ENCODE measurements at regions not wholly inside any gene's neighbourhood (a gene's known extent, or its start where the extent isn't known, plus 50 kb on each side); places are given as distances from the start of the nearest gene placed in this dataset.

DNA sequence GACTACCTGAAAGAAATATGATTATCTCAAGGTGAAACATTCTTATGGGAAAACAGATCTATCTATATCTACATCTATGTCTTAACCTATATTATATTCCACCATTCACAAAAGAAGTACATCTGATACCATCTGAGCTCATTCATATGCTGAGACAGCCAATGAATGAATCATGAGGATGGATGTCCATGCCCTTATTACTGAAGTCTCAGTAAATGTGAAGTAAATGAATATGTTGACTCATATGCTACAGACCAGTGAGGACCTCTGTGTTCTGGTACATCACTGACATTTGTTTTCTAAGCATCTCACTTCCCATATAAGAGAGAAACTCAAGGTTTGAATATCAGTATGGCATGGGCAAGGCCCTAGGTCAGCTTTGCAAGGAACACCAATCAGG, 311.2 kb upstream of the TMC3 start:
- BruUV-seq (replicated peaks): no TSS peak
- TF ChIP-seq, protein P1, sequence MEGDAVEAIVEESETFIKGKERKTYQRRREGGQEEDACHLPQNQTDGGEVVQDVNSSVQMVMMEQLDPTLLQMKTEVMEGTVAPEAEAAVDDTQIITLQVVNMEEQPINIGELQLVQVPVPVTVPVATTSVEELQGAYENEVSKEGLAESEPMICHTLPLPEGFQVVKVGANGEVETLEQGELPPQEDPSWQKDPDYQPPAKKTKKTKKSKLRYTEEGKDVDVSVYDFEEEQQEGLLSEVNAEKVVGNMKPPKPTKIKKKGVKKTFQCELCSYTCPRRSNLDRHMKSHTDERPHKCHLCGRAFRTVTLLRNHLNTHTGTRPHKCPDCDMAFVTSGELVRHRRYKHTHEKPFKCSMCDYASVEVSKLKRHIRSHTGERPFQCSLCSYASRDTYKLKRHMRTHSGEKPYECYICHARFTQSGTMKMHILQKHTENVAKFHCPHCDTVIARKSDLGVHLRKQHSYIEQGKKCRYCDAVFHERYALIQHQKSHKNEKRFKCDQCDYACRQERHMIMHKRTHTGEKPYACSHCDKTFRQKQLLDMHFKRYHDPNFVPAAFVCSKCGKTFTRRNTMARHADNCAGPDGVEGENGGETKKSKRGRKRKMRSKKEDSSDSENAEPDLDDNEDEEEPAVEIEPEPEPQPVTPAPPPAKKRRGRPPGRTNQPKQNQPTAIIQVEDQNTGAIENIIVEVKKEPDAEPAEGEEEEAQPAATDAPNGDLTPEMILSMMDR (IDR thresholded peaks at IDR 0.05; ENCODE audit: insufficient read depth in 1 of 2, low read depth in 1 of 2, low read length in 1 of 2, severe bottlenecking in 1 of 2, unreplicated experiment in 1 of 2): no peak
- no peak overlapping the region for H3K4me3 Mint-ChIP-seq (ENCODE audit: unreplicated experiment)

DNA sequence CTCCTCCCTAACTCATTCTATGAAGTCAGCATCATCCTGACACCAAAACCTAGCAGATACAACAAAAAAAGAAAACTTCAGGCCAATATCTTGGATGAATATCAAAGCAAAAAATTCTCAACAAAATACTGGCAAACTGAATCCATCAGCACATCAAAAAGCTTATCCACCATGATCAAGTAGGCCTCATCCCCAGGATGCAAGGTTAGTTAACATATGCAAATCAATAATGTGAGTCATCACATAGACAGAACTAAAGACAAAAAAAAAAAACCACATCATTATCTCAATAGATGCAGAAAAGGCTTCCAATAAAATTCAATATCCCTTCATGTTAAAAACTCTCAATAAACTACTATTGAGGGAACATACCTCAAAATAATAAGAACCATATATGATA, 306.8 kb upstream of the TMC3 start:
- no peak overlapping the region for H3K4me3 ChIP-seq (ENCODE audit: low read depth, low read length)
- Mint-ChIP-seq H3K4me3 (ENCODE audit: unreplicated experiment) (no peak overlapping the region), H3K9me3 (ENCODE audit: unreplicated experiment) (peaks cover 10% of the 10 kb centered on the region), H3K4me1 (ENCODE audit: low read depth, unreplicated experiment) (no peaks in the 10 kb centered on the region), H3K36me3 (ENCODE audit: insufficient read depth, unreplicated experiment) (no peaks in the 10 kb centered on the region), H3K27ac (ENCODE audit: unreplicated experiment) (no peak overlapping the region), H3K27me3 (ENCODE audit: insufficient read depth, unreplicated experiment) (peaks cover 3% of the 10 kb centered on the region)
- BruUV-seq (replicated peaks): no TSS peak
- H3K4me1 ChIP-seq: no peaks in the 10 kb centered on the region
- CTCF ChIA-PET: no interaction called here
- no peaks in the 10 kb centered on the region for H3K9me3 ChIP-seq
- H3K36me3 ChIP-seq (ENCODE audit: control insufficient read depth, insufficient read depth, low read length): no peaks in the 10 kb centered on the region
- TF ChIP-seq, protein P1 (IDR thresholded peaks at IDR 0.05; ENCODE audit: insufficient read depth in 1 of 2, low read depth in 1 of 2, low read length in 1 of 2, severe bottlenecking in 1 of 2, unreplicated experiment in 1 of 2): no peak
- no peak for DNase-seq
- H3K27me3 ChIP-seq (replicated peaks; ENCODE audit: control insufficient read depth, insufficient read depth, low read length): no peaks in the 10 kb centered on the region
- intact Hi-C loops (cut with micrococcal nuclease; ENCODE audit: unreplicated experiment): no loop called here
- POLR2A ChIA-PET: no interaction called here

More for the DNA sequence above, 311.2 kb upstream of the TMC3 start:
- no peaks in the 10 kb centered on the region for H3K36me3 Mint-ChIP-seq (ENCODE audit: insufficient read depth, unreplicated experiment)
- CTCF ChIA-PET: no interaction called here
- POLR2A ChIA-PET: no interaction called here
- peaks cover 3% of the 10 kb centered on the region for H3K27me3 Mint-ChIP-seq (ENCODE audit: insufficient read depth, unreplicated experiment)
- Histone ChIP-seq H3K27me3 (replicated peaks; ENCODE audit: control insufficient read depth, insufficient read depth, low read length) (no peaks in the 10 kb centered on the region), H3K4me3 (ENCODE audit: low read depth, low read length) (no peak overlapping the region), H3K4me1 (no peaks in the 10 kb centered on the region), H3K9me3 (no peaks in the 10 kb centered on the region), H3K36me3 (ENCODE audit: control insufficient read depth, insufficient read depth, low read length) (no peaks in the 10 kb centered on the region)
- H3K27ac Mint-ChIP-seq (ENCODE audit: unreplicated experiment): no peak overlapping the region
- intact Hi-C loops (cut with micrococcal nuclease; ENCODE audit: unreplicated experiment): no loop called here
- H3K4me1 Mint-ChIP-seq (ENCODE audit: low read depth, unreplicated experiment): no peaks in the 10 kb centered on the region
- H3K9me3 Mint-ChIP-seq (ENCODE audit: unreplicated experiment): peaks cover 4% of the 10 kb centered on the region
- DNase-seq: no peak

DNA sequence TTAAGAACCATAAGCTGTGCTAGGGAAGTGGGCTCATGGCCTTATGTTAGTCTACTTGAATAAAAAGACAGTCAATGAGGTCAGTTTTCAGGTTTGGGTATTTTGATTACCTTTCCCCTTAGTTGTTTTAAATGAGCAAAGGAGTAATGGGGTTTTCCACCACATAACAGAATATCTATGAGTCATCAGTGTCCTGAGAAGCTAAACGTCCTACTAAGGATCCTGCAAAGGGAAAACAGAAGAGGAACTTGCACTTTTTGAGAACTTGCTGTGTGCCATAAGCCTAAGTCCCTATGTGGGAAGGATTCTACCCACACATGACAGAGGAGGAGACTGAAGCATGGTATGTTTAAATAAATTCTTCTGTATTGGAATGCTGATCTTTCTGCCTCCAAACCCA, 292.8 kb upstream of the TMC3 start:
- CTCF ChIA-PET: no interaction called here
- Histone ChIP-seq H3K4me1 (no peaks in the 10 kb centered on the region), H3K36me3 (ENCODE audit: control insufficient read depth, insufficient read depth, low read length) (no peaks in the 10 kb centered on the region), H3K9me3 (no peaks in the 10 kb centered on the region), H3K27me3 (replicated peaks; ENCODE audit: control insufficient read depth, insufficient read depth, low read length) (no peaks in the 10 kb centered on the region), H3K4me3 (ENCODE audit: low read depth, low read length) (no peak overlapping the region)
- Mint-ChIP-seq H3K36me3 (ENCODE audit: insufficient read depth, unreplicated experiment) (no peaks in the 10 kb centered on the region), H3K9me3 (ENCODE audit: unreplicated experiment) (no peaks in the 10 kb centered on the region), H3K27ac (ENCODE audit: unreplicated experiment) (no peak overlapping the region), H3K4me3 (ENCODE audit: unreplicated experiment) (no peak overlapping the region), H3K27me3 (ENCODE audit: insufficient read depth, unreplicated experiment) (no peaks in the 10 kb centered on the region), H3K4me1 (ENCODE audit: low read depth, unreplicated experiment) (no peaks in the 10 kb centered on the region)
- intact Hi-C loops (cut with micrococcal nuclease; ENCODE audit: unreplicated experiment): no loop called here
- POLR2A ChIA-PET: no interaction called here
- BruUV-seq (replicated peaks): no TSS peak
- no peak for DNase-seq
- TF ChIP-seq, protein P1 (IDR thresholded peaks at IDR 0.05; ENCODE audit: insufficient read depth in 1 of 2, low read depth in 1 of 2, low read length in 1 of 2, severe bottlenecking in 1 of 2, unreplicated experiment in 1 of 2): no peak
